ENCODE measurements at regions not wholly inside any gene's neighbourhood (a gene's known extent, or its start where the extent isn't known, plus 50 kb on each side); places are given as distances from the start of the nearest gene placed in this dataset.

DNA sequence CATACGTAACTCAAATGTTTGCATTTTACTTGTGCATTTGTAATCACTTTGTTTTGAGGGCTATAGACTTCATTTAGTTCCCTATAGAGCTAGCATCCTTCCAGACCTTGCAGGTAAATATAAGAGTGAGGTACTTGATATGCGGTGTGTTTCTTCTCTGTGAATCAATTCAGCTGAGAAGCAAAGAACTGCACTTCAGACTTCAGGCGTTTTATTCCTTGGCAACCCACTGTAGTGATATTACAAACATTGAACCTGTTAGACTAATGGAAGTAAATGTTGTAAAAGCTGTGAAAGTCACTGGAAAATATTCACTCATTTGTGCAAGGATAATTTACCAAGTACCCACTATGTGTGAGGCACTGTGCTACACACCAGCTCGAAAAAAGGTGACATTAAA lies 94.1 kb upstream of the CHL1 start:
- Mint-ChIP-seq H3K4me3 (no peak overlapping the region), H3K4me1 (no peaks in the 10 kb centered on the region), H3K27ac (no peak overlapping the region), H3K27me3 (peaks cover 3% of the 10 kb centered on the region), H3K9me3 (no peaks in the 10 kb centered on the region), H3K36me3 (no peaks in the 10 kb centered on the region)

DNA sequence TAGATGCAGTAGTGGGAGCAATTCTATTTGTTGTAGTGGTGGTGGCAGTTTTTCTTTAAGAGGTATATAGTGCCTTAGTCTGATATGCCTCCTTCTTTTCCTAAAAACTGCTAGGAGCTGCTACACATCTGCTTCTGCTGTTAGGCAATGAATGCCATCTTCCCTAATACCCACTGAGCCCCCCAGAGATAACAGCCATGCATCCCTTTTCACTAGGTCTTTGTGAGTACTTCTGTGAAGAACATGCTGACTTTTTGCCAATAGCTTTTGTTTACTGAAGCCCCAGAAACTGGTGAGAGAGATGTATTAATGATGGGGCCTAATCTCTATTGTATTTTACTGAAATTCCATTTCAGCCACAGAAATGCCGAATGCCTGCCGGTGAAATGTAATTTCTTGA lies 92.6 kb upstream of the CHL1 start:
- Mint-ChIP-seq H3K4me1 (no peaks in the 10 kb centered on the region), H3K4me3 (no peak overlapping the region), H3K9me3 (no peaks in the 10 kb centered on the region), H3K27me3 (no peaks in the 10 kb centered on the region), H3K36me3 (no peaks in the 10 kb centered on the region), H3K27ac (no peak overlapping the region)

DNA sequence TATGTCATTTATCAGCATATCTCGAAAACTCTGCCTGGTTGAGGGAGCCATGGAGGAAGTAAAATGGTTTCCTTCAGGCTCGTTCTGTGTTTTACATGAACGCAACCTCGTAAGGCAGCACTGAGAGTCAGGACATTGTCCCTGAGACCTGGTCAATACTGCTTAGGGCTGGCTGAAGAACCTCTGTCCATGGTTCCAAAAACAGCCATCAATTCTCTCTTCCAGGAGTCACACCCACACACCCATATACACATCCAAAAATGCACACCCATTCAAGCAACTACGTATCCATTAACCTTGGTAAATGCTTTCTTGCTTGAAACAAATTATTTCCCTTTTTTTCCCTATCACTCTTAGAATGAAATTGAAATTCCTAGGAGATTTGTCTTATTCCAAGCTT lies 91.0 kb upstream of the CHL1 start:
- Mint-ChIP-seq H3K27me3 (no peaks in the 10 kb centered on the region), H3K4me3 (no peak overlapping the region), H3K27ac (no peak overlapping the region), H3K4me1 (no peaks in the 10 kb centered on the region), H3K9me3 (no peaks in the 10 kb centered on the region), H3K36me3 (no peaks in the 10 kb centered on the region)

DNA sequence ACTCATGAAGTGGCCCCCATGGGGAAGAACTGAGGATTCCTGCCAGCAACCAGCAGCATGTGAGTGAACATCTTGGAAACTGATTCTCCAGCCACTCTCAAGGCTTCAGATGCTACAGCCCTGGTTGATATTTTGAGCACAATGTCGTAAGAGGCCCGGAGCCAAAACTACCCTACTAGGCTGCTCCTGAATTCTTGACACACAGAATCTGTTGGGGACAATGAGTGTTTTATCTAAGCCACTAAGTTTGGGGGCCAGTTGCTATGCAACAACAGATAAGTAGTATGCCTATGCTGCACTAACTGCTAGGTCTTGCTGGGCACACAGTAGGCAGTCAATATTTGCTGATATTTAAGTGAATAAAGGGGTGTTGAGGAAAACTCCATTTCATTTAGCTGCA lies 89.9 kb upstream of the CHL1 start:
- H3K9me3 Mint-ChIP-seq, result no peaks in the 10 kb centered on the region
- no peak overlapping the region for H3K4me3 Mint-ChIP-seq
- no peak overlapping the region for H3K27ac Mint-ChIP-seq
- no peaks in the 10 kb centered on the region for H3K4me1 Mint-ChIP-seq
- no peaks in the 10 kb centered on the region for H3K27me3 Mint-ChIP-seq
- H3K36me3 Mint-ChIP-seq, result no peaks in the 10 kb centered on the region

DNA sequence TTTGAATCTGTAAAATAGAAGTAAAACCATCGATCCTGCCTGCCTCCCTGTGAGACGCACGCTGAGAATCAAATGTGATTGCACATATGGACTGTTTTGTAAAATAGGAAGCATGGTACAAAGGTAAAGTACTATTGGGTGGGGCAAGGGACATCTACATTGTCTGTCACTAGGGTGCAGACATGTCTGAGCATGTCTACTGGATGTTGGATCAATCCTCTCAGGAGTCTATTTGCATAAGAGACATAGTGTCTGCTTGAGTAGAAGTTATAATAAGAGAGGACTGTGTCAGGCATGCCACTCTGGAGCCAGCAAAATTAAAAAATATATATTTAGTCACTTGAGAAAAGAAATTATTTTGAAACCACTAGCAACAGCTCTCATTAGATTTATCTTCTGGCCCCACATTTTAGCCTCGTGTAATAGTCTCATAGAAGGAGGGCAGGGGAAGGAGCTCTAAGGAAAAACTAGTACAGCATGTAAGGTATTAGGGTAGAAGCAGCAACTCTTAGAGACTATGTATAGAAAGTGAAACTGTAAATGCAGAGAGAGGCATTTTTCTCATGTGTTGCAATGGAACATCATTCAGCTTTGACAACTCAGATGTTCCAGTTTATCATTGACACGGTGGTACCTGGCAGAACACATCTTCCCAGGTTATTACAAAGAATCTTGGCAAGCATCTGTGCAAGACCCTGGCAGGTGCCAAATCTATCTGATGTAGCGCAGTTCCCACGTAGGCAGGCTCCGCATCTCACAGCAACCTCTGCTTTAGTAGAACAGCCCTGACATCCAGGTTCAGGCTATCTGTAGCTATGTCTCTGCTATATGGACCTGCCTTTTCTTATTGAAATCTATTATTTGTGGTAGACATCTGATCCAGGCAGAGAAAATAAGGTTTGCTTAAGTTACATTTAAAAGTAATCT lies 85.2 kb upstream of the CHL1 start:
- Mint-ChIP-seq H3K27me3 (peaks cover 3% of the 10 kb centered on the region), H3K36me3 (no peaks in the 10 kb centered on the region)

DNA sequence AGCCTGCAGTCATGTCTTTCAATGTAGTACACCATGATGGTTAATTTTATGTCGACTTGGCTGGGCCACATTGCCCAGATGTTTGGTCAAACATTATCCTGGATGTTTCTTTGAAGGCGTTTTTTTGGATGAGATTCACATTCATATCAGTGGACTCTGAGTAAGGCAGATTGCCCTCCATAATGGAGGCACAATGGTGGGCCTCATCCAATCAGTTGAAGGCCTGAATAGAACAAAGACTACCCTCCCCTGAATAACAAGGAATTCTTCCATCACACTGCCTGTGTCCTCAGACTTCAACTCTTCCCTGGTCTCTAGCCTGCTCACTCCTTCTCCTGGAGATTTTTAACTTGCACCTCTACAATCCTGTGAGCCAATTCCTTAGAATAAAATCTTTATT lies 83.8 kb upstream of the CHL1 start:
- Mint-ChIP-seq H3K27ac (no peak overlapping the region), H3K36me3 (no peaks in the 10 kb centered on the region), H3K9me3 (no peaks in the 10 kb centered on the region), H3K4me3 (no peak overlapping the region), H3K4me1 (no peaks in the 10 kb centered on the region), H3K27me3 (peaks cover 3% of the 10 kb centered on the region)

More for the DNA sequence above, 85.2 kb upstream of the CHL1 start:
- Mint-ChIP-seq H3K4me1 (no peaks in the 10 kb centered on the region), H3K27ac (no peak overlapping the region), H3K4me3 (no peak overlapping the region), H3K9me3 (no peaks in the 10 kb centered on the region)

DNA sequence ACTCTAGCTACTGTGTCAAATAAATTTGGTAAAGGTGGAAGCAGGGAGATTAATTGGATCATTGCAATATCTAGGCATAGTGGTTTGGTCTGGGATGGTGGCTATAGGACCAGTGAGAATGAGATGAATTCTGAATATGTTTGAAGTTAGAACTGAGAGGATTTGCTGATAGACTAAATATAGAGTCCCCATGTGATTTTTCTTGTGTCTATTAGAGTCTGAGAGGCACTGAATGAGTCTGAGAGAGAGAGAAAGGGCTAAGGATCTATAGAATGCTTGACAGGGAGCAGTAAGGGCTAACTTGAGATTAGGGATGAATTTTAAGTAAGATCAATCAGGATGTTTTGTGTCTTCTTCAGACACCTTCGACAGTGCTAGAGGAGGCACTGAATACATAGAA lies 77.9 kb upstream of the CHL1 start:
- H3K27ac Mint-ChIP-seq, result no peak overlapping the region
- H3K4me1 Mint-ChIP-seq, result no peaks in the 10 kb centered on the region
- peaks cover 1% of the 10 kb centered on the region for H3K27me3 Mint-ChIP-seq
- H3K4me3 Mint-ChIP-seq, result no peak overlapping the region
- no peaks in the 10 kb centered on the region for H3K9me3 Mint-ChIP-seq
- no peaks in the 10 kb centered on the region for H3K36me3 Mint-ChIP-seq

DNA sequence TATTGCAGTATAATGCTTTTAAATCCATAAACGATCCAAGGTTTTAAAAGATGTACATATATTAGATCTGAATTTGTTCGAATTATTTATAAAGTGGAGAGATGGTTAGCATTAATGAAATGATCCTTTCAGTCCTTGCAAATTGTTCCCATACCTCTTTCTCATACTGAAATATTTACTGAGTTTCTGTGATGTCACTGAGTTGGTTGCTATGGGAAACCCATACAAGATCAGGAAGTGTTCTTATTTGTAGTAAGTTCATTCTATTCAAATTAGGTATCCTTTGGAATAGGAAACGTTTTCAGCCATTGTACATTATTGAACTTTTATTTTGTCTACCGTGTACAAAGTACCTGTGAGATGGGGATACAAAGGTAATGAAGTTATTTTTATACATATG lies 73.2 kb upstream of the CHL1 start:
- no peaks in the 10 kb centered on the region for H3K4me1 Mint-ChIP-seq
- H3K27me3 Mint-ChIP-seq, result peaks cover 1% of the 10 kb centered on the region
- no peaks in the 10 kb centered on the region for H3K36me3 Mint-ChIP-seq
- H3K4me3 Mint-ChIP-seq, result no peak overlapping the region
- no peak overlapping the region for H3K27ac Mint-ChIP-seq
- H3K9me3 Mint-ChIP-seq, result peaks cover 15% of the 10 kb centered on the region

DNA sequence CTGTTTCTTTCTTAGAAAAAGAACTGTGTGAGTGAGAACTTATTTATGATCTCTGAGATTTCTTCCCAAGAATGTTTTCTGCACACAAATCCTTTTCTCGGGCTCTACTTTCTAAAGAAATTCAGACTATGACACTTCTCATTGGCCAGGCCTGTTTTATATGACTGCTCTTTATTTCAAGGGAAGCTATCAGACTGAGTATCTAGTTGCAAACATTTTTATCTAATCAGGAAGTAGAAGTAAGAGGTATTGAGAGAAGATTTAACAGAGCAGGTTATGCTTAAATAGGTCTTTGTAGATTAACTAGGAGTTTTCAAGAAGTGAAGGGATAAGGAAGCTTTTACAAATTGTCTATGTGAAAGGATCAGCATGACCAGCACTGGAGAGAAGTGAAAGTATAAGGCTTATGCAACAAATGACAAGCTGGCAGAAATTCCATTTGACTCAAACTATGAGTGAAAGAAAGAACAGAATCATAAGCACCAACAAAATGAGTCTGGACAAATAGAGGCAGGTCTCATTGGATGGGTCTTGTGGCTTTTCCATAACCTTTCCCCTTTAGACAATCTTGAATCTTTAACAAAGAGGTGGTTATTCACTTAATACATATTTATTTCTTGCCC lies 71.9 kb upstream of the CHL1 start:
- H3K36me3 Mint-ChIP-seq, result no peaks in the 10 kb centered on the region
- H3K4me3 Mint-ChIP-seq, result no peak overlapping the region
- peaks cover 1% of the 10 kb centered on the region for H3K27me3 Mint-ChIP-seq
- H3K4me1 Mint-ChIP-seq, result no peaks in the 10 kb centered on the region
- H3K9me3 Mint-ChIP-seq, result peaks cover 15% of the 10 kb centered on the region
- H3K27ac Mint-ChIP-seq, result no peak overlapping the region

DNA sequence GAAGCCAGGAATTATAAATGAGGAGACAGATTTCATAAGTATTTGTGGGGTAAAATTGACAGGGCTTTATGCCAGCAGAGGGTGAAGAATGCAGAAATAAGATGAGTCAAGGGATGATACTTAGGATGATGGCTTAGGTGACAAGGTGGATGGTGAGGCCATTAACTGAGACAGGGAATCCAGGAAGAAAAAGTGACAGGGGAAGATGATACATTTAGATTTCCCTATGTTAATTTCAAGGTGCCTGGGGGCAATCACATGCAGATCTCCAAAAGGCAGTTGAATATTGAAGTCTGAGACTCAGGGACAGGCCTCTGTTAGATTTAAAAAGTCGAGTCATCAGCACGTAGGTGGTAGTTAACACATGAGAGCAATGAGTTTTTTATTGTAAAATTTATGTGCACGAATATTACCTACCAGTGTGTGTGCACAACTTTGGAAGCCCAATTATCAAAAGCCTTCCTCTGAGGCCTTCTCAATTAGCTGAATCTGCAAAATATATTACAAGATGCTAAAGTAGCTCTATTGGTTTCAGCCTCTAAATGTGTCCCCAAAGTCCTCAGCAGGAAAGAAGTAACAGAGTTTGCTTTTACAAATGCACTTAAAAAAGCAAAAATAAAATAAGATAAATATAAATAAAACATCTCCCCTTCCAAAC lies 67.9 kb upstream of the CHL1 start:
- H3K4me3 Mint-ChIP-seq, result no peak overlapping the region
- no peak overlapping the region for H3K27ac Mint-ChIP-seq
- H3K27me3 Mint-ChIP-seq, result no peaks in the 10 kb centered on the region
- no peaks in the 10 kb centered on the region for H3K36me3 Mint-ChIP-seq
- H3K4me1 Mint-ChIP-seq, result no peaks in the 10 kb centered on the region
- H3K9me3 Mint-ChIP-seq, result peaks cover 15% of the 10 kb centered on the region

DNA sequence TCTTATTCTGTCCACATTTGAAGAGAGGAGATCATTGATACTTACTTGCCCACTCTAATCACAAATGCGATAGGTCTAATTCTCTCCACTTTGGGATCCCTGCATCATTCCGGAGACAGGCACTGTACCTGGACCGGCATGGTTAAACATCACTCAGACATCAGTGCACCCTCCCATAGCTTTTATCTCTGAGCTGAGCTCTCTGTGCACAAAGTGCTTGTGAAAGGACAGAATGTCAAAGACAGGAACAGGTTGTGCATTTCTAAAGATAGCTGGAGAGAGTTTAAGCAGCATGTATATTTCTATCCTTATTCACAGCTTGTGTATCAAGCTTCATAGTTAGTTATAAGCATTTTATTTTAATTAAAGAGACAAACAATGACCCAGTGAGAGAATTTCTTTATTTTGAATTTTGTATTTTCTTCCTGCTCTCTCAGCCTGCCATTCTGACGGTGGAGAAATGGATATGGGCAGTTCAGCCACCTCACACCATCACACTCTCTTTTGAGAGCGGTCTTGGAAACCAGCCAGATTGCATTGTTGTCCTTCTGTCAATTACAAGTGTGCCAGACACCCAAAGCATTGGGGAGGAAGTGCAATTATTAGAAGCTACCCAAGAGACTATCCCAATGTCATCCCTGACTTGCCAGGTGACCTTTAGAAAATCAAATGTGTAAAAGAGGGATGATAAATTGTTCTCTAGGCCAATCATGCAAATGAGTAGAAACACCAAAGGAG lies 65.2 kb upstream of the CHL1 start:
- peaks cover 6% of the 10 kb centered on the region for H3K9me3 Mint-ChIP-seq
- no peak overlapping the region for H3K27ac Mint-ChIP-seq
- H3K27me3 Mint-ChIP-seq, result no peaks in the 10 kb centered on the region
- H3K36me3 Mint-ChIP-seq, result no peaks in the 10 kb centered on the region
- no peak overlapping the region for H3K4me3 Mint-ChIP-seq
- no peaks in the 10 kb centered on the region for H3K4me1 Mint-ChIP-seq

DNA sequence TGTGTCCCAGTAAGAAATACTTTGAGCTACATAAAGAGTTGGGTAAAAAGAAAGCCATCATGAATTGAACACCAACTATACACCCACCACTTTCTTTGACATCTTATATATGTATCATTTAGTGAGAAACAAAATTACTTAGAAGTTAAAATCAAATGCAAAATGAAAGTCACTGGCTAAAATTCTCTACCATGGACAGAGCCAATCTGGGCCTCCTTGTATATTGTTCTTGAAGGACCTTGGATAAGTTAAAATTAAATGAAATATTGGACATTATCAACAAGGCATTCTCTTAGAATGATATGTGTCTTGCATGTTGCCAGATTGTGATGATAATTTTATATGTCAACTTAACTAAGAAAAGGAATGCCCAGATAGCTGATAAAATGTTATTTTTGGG lies 64.2 kb upstream of the CHL1 start:
- no peak overlapping the region for H3K4me3 Mint-ChIP-seq
- no peak overlapping the region for H3K27ac Mint-ChIP-seq
- H3K36me3 Mint-ChIP-seq, result no peaks in the 10 kb centered on the region
- no peaks in the 10 kb centered on the region for H3K27me3 Mint-ChIP-seq
- peaks cover 4% of the 10 kb centered on the region for H3K9me3 Mint-ChIP-seq
- no peaks in the 10 kb centered on the region for H3K4me1 Mint-ChIP-seq

DNA sequence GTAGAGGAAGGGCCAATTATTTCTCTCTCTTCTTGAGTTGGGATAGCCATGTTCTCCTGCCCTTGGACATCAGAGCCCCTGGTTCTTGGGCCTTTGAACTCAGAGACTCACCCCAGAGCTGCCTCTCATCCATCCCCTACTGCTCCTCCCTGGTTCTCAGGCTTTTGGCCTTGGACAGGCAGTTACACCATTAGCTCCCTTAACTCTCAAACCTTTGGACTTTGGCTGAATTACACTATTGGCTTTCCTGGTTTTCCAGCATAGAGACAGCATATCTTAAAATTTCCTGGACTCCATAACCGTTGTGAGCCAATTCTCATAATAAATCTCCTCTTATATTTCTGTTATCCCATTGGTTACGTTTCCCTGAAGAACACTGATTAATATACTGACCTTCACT lies 63.7 kb upstream of the CHL1 start:
- H3K27me3 Mint-ChIP-seq, result no peaks in the 10 kb centered on the region
- H3K4me3 Mint-ChIP-seq, result no peak overlapping the region
- peaks cover 4% of the 10 kb centered on the region for H3K9me3 Mint-ChIP-seq
- H3K36me3 Mint-ChIP-seq, result no peaks in the 10 kb centered on the region
- H3K27ac Mint-ChIP-seq, result no peak overlapping the region
- no peaks in the 10 kb centered on the region for H3K4me1 Mint-ChIP-seq

DNA sequence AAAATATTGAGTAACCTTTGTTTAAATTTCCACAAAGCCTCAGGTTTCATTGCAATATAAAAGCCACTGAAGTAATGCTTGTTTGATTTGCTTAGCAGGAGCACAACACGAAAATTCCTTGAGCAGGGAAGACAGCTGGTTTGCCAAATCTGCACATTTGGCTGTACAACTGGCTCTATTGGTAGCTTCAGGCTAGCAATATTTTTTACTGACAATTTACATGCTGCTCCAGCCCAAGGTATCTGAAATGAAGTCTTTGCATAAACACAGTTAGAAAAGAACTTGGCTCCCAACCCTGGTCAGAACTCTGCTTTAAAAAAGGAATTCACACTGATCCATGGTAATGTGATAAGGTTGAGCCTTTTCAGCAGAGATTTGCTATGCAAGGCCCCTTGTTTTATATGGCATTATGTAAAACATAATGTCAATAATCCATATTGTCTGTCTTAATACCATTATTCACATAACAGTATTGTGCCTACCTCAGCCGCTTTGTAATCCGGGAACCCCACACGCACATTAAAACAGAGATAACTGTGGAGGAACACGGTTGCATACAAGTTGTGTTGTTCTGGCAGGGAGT lies 55.7 kb upstream of the CHL1 start:
- Mint-ChIP-seq H3K36me3 (no peaks in the 10 kb centered on the region), H3K9me3 (no peaks in the 10 kb centered on the region), H3K27ac (no peak overlapping the region), H3K4me1 (no peaks in the 10 kb centered on the region), H3K4me3 (no peak overlapping the region), H3K27me3 (no peaks in the 10 kb centered on the region)

Measured in activated naive CD4-positive, alpha-beta T cell treated with anti-CD3 and anti-CD28 coated beads, Interleukin-2, amount 50 U/mL, for 24 hours (primary cell).